GM13976 (cell line): ENCODE measurements at regions not wholly inside any gene's neighbourhood (a gene's known extent, or its start where the extent isn't known, plus 50 kb on each side); places are given as distances from the start of the nearest gene placed in this dataset.

ENCODE experiments used
- DNase-seq: peaks from one replicate; pipeline ENCODE4 v3.0.0; 2012; ENCODE audit warnings: low spot score
- in situ Hi-C: fragments of 300-500 bp; cut with MboI; formaldehyde crosslinking; loops from one replicate; pipeline ENCODE4 v1.12.0; 2022; ENCODE audit warnings: low sequenced_read_pairs, mixed read lengths, inconsistent platforms; ENCODE audit not compliant: unreplicated experiment
- TF ChIP-seq, protein P1 (sequence below): IDR thresholded peaks from 2 replicates; pipeline ENCODE4 v1.5.1; 2012; ENCODE audit warnings: borderline replicate concordance, mild to moderate bottlenecking; ENCODE audit not compliant: insufficient read depth; ENCODE audit errors: extremely low read depth, missing control alignments, control extremely low read depth

- TF ChIP-seq, protein P1, sequence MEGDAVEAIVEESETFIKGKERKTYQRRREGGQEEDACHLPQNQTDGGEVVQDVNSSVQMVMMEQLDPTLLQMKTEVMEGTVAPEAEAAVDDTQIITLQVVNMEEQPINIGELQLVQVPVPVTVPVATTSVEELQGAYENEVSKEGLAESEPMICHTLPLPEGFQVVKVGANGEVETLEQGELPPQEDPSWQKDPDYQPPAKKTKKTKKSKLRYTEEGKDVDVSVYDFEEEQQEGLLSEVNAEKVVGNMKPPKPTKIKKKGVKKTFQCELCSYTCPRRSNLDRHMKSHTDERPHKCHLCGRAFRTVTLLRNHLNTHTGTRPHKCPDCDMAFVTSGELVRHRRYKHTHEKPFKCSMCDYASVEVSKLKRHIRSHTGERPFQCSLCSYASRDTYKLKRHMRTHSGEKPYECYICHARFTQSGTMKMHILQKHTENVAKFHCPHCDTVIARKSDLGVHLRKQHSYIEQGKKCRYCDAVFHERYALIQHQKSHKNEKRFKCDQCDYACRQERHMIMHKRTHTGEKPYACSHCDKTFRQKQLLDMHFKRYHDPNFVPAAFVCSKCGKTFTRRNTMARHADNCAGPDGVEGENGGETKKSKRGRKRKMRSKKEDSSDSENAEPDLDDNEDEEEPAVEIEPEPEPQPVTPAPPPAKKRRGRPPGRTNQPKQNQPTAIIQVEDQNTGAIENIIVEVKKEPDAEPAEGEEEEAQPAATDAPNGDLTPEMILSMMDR = no peak
- no peak for DNase-seq
- in situ Hi-C loops = no loop called here
Measured at GRCh38 chr3:13200465-13200864, 127.2 kb upstream of the IQSEC1 start.

GRCh38 chr3:13199899-13200451, 126.7 kb upstream of the IQSEC1 start:
- no peak for DNase-seq
- in situ Hi-C loops = no loop called here
- TF ChIP-seq, protein P1 = no peak

GRCh38 chr3:13199006-13199776, 126.0 kb upstream of the IQSEC1 start:
- TF ChIP-seq, protein P1 = no peak
- in situ Hi-C loops = no loop called here
- no peak for DNase-seq

DNA sequence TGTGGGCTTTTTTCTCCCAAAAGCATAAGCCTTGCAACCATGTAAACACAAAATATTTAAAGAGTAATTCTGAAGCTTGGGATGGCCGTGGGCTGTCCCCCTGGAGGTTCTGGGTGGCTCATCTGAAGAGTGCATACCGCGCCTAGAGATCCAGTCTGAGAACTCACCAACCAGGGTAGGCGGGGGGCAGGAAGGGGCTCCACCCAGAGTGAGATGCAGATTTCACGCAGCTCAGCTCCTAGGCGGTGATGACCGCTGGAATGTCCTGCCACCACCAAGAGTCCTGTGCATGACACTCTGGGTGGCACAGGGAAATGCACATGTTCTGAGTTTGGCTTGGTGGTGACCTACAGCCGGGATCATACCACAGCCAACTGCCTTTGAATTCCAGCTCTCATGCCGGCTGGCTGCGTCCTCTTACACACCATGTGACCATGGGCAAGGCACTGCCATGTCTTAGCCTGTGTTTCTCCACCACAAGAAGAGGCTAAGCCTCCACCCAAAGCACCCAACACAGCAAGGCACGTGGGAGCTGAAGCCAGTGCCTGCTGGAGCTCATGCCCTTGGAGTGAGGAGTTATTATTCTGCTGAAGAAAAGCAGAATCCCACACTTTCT, 125.1 kb upstream of the IQSEC1 start:
- in situ Hi-C loops = no loop called here
- TF ChIP-seq, protein P1 = no peak
- DNase-seq = no peak

- TF ChIP-seq, protein P1 = no peak
- DNase-seq = no peak
- in situ Hi-C loops = no loop called here
Measured at GRCh38 chr3:13197795-13198194, 124.6 kb upstream of the IQSEC1 start.

DNA sequence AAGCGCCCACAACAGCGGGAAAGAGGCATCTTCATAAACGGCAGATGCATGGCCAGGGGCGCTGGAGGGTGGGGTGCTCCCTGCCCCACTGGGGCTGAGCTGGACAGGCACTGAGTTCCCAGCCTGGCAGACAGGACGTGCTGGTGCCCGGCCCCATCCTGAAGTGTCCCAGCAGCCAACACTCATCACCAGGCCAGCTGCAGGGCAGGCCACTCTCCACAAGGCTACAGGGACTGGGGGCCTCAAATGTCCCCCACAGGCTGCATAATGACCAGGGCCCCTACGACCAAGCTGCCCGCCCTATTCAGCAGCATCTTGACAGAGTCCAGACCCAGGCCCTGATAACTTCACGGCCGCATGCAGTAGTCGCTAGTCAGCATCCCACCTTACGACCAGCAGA, 124.1 kb upstream of the IQSEC1 start:
- in situ Hi-C loops = no loop called here
- TF ChIP-seq, protein P1 = no peak
- DNase-seq = no peak

DNA sequence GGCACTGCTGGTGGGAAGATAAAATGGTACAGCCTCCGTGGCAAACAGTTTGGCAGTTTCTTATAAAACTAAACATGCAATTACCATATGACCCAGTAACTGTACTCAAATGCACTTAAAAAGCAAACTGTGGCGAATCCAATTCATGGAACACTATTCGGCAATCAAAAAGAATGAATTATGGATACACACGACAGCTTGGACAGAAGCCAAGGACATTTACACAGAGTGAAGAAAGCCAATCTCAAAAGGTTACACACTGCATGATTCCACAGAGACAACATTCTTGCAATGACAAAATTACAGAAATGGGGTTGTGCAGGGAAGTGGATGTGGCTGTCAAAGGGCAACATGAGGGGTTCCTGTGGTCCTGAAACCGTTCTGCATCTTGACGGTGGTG, 122.1 kb upstream of the IQSEC1 start:
- in situ Hi-C loops = no loop called here
- TF ChIP-seq, protein P1 = no peak
- no peak for DNase-seq
